Activated T-cell treated with anti-CD3 and anti-CD28 coated beads, Interleukin-2, amount 50 U/mL, for 48 hours (primary cell): ENCODE measurements at regions not wholly inside any gene's neighbourhood (a gene's known extent, or its start where the extent isn't known, plus 50 kb on each side); places are given as distances from the start of the nearest gene placed in this dataset.
A peak's percentile ranks its signal among the peaks of the same experiment; 100 is the strongest.

Experiments used
- DNase-seq, 2 experiments: peaks; one replicate each; pipeline ENCODE4 v3.0.0-alpha.2; 2020

- no peak for DNase-seq
These were observed 56.0 kb upstream of the CD53 start for GRCh38 chr1:110816945-110817344.

GRCh38 chr1:110811529-110811928, 61.4 kb upstream of the CD53 start:
- DNase-seq: no peak

- no peak for DNase-seq
These were observed 72.9 kb upstream of the CD53 start for GRCh38 chr1:110800079-110800478.

- no peak for DNase-seq
These were observed 74.2 kb upstream of the CD53 start for GRCh38 chr1:110798691-110799256.

GRCh38 chr1:110788673-110789072, 84.3 kb upstream of the CD53 start:
- no peak for DNase-seq

- no peak for DNase-seq
These were observed 85.4 kb upstream of the CD53 start for GRCh38 chr1:110787328-110788071.

GRCh38 chr1:110786802-110787327, 86.1 kb upstream of the CD53 start:
- no peak for DNase-seq

- no peak for DNase-seq
These were observed 87.3 kb upstream of the CD53 start for GRCh38 chr1:110785612-110786011.

GRCh38 chr1:110785055-110785454, 87.9 kb upstream of the CD53 start:
- no peak for DNase-seq

- peak; percentile 48 to 55 for DNase-seq
These were observed 89.5 kb upstream of the CD53 start for GRCh38 chr1:110783292-110783918.

GRCh38 chr1:110781525-110781924, 91.4 kb upstream of the CD53 start:
- DNase-seq: no peak

GRCh38 chr1:110780600-110781484, 92.1 kb upstream of the CD53 start:
- peak; percentile 82 to 85 for DNase-seq

- DNase-seq: no peak
These were observed 93.3 kb upstream of the CD53 start for GRCh38 chr1:110779636-110780035.

- no peak for DNase-seq
These were observed 94.1 kb upstream of the CD53 start for GRCh38 chr1:110778821-110779220.

GRCh38 chr1:110777228-110777627, 95.7 kb upstream of the CD53 start:
- DNase-seq: no peak

GRCh38 chr1:110774398-110774797, 98.5 kb upstream of the CD53 start:
- no peak for DNase-seq

GRCh38 chr1:110773813-110774212, 99.1 kb upstream of the KCNA3 start:
- DNase-seq: no peak

- no peak for DNase-seq
These were observed 96.7 kb upstream of the KCNA3 start for GRCh38 chr1:110771245-110772022.

GRCh38 chr1:110770832-110771231, 96.1 kb upstream of the KCNA3 start:
- DNase-seq: no peak

- DNase-seq: no peak
These were observed 93.9 kb upstream of the KCNA3 start for GRCh38 chr1:110768605-110769004.

GRCh38 chr1:110766336-110766647, 91.6 kb upstream of the KCNA3 start:
- no peak for DNase-seq

GRCh38 chr1:110765640-110766335, 91.0 kb upstream of the KCNA3 start:
- DNase-seq: peak; percentile 39 to 46
